WTC11 (cell line): ENCODE measurements at regions not wholly inside any gene's neighbourhood (a gene's known extent, or its start where the extent isn't known, plus 50 kb on each side); places are given as distances from the start of the nearest gene placed in this dataset.

Experiments used
- ATAC-seq: fragments of 200-7000 bp; cut with Tn5 transposase; 2 replicates; pipeline ENCODE4 v1.10.0; 2021; ENCODE audit warnings: mild to moderate bottlenecking, moderate library complexity
- CTCF ChIA-PET: fragments of 300-600 bp; sonication (Branson Sonifier 250); formaldehyde crosslinking; loops from one replicate; lab custom pipeline; 2021; ENCODE audit warnings: antibody characterized with exemption; lab: Charles Lee
- POLR2A ChIA-PET: fragments of 350-600 bp; sonication (Branson Sonifier 250); formaldehyde crosslinking; loops from one replicate; lab custom pipeline; 2021; ENCODE audit warnings: antibody characterized with exemption; lab: Charles Lee
- DNase-seq: peaks from one replicate; pipeline ENCODE4 v3.0.0; 2021; ENCODE audit warnings: low spot score
- H3K27ac Mint-ChIP-seq: 2 replicates; pipeline ENCODE4 v1.8.0; 2021; ENCODE audit warnings: mixed read lengths
- H3K27me3 Mint-ChIP-seq: 2 replicates; pipeline ENCODE4 v1.8.0; 2021; ENCODE audit warnings: low read depth, mild to moderate bottlenecking, moderate library complexity, mixed read lengths
- H3K36me3 Mint-ChIP-seq: 2 replicates; pipeline ENCODE4 v1.8.0; 2021; ENCODE audit warnings: mixed read lengths
- H3K4me1 Mint-ChIP-seq: 2 replicates; pipeline ENCODE4 v1.8.0; 2022; ENCODE audit warnings: mixed read lengths
- H3K4me3 Mint-ChIP-seq: 2 replicates; pipeline ENCODE4 v1.8.0; 2021; ENCODE audit warnings: mild to moderate bottlenecking, moderate library complexity, mixed read lengths
- H3K9me3 Mint-ChIP-seq: 2 replicates; pipeline ENCODE4 v1.8.0; 2021; ENCODE audit warnings: mixed read lengths
- AFF4 ChIP-seq: sonication (generic); formaldehyde crosslinking; IDR thresholded peaks from 2 replicates; pipeline ENCODE4 v1.8.1; 2023; ENCODE audit warnings: mild to moderate bottlenecking, missing genetic modification reagents, borderline replicate concordance
- AR ChIP-seq: fragments of 250-450 bp; sonication (Bioruptor Pico); IDR thresholded peaks from 2 replicates; pipeline ENCODE4 v1.9.0; 2021; ENCODE audit warnings: mild to moderate bottlenecking
- FOXP1 ChIP-seq: sonication (generic); formaldehyde crosslinking; IDR thresholded peaks from 2 replicates; pipeline ENCODE4 v1.8.0; 2022; ENCODE audit warnings: missing genetic modification reagents, mild to moderate bottlenecking, moderate library complexity, borderline replicate concordance
- GTF2I ChIP-seq: fragments of 250-450 bp; sonication (Bioruptor Pico); conservative IDR thresholded peaks from 2 replicates; pipeline ENCODE4 v1.4.0; 2021; ENCODE audit warnings: mild to moderate bottlenecking
- MLX ChIP-seq: sonication (generic); formaldehyde crosslinking; IDR thresholded peaks from 2 replicates; pipeline ENCODE4 v1.8.1; 2023; ENCODE audit warnings: mild to moderate bottlenecking, missing genetic modification reagents, moderate library complexity
- MXD4 ChIP-seq: fragments of 250-450 bp; sonication (Bioruptor Pico); IDR thresholded peaks from 2 replicates; pipeline ENCODE4 v1.8.0; 2021; ENCODE audit warnings: mild to moderate bottlenecking, moderate library complexity, borderline replicate concordance
- NFYB ChIP-seq: sonication (generic); formaldehyde crosslinking; conservative IDR thresholded peaks from 2 replicates; pipeline ENCODE4 v1.8.0; 2022; ENCODE audit warnings: low read depth, missing genetic modification reagents
- NR1H2 ChIP-seq: sonication (generic); formaldehyde crosslinking; IDR thresholded peaks from 2 replicates; pipeline ENCODE4 v1.9.0; 2021; ENCODE audit warnings: mild to moderate bottlenecking, moderate library complexity, missing genetic modification reagents
- NR3C1 ChIP-seq: sonication (generic); formaldehyde crosslinking; conservative IDR thresholded peaks from 2 replicates; pipeline ENCODE4 v1.8.1; 2023; ENCODE audit warnings: low read depth, mild to moderate bottlenecking, missing genetic modification reagents
- OVOL2 ChIP-seq: fragments of 250-450 bp; sonication (Bioruptor Pico); IDR thresholded peaks from 2 replicates; pipeline ENCODE4 v1.9.0; 2021; ENCODE audit warnings: mild to moderate bottlenecking, borderline replicate concordance
- TP53 ChIP-seq: sonication (generic); formaldehyde crosslinking; IDR thresholded peaks from 2 replicates; pipeline ENCODE4 v1.8.1; 2023; ENCODE audit warnings: mild to moderate bottlenecking, missing genetic modification reagents
- USF2 ChIP-seq: sonication (generic); formaldehyde crosslinking; IDR thresholded peaks from 2 replicates; pipeline ENCODE4 v1.8.1; 2023; ENCODE audit warnings: mild to moderate bottlenecking, missing genetic modification reagents, moderate library complexity
- ZBTB43 ChIP-seq: sonication (generic); formaldehyde crosslinking; IDR thresholded peaks from 2 replicates; pipeline ENCODE4 v1.8.1; 2023; ENCODE audit warnings: mild to moderate bottlenecking, missing genetic modification reagents
- ZNF138 ChIP-seq: sonication (generic); formaldehyde crosslinking; conservative IDR thresholded peaks from 2 replicates; pipeline ENCODE4 v1.8.1; 2022; ENCODE audit warnings: mild to moderate bottlenecking, moderate library complexity, missing genetic modification reagents
- ZNF219 ChIP-seq: sonication (generic); formaldehyde crosslinking; IDR thresholded peaks from 2 replicates; pipeline ENCODE4 v1.8.0; 2023; ENCODE audit warnings: missing genetic modification reagents, mild to moderate bottlenecking, borderline replicate concordance
- ZNF232 ChIP-seq: sonication (generic); formaldehyde crosslinking; IDR thresholded peaks from 2 replicates; pipeline ENCODE4 v1.8.0; 2022; ENCODE audit warnings: mild to moderate bottlenecking, missing genetic modification reagents
- ZNF317 ChIP-seq: sonication (generic); formaldehyde crosslinking; IDR thresholded peaks from 2 replicates; pipeline ENCODE4 v1.8.1; 2023; ENCODE audit warnings: low read depth, mild to moderate bottlenecking, moderate library complexity, missing genetic modification reagents, borderline replicate concordance
- ZNF396 ChIP-seq: fragments of 250-450 bp; sonication (Bioruptor Pico); IDR thresholded peaks from 2 replicates; pipeline ENCODE4 v1.8.0; 2021; ENCODE audit warnings: mild to moderate bottlenecking, moderate library complexity, borderline replicate concordance
- ZNF423 ChIP-seq: fragments of 250-450 bp; sonication (Bioruptor Pico); IDR thresholded peaks from 2 replicates; pipeline ENCODE4 v2.1.2; 2022; ENCODE audit warnings: mild to moderate bottlenecking, moderate library complexity
- ZNF671 ChIP-seq: fragments of 250-450 bp; sonication (Bioruptor Pico); IDR thresholded peaks from 2 replicates; pipeline ENCODE4 v1.8.0; 2021; ENCODE audit warnings: mild to moderate bottlenecking
- TF ChIP-seq, protein P1 (sequence below): sonication (generic); formaldehyde crosslinking; IDR thresholded peaks from 2 replicates; pipeline ENCODE4 v1.8.1; 2023; ENCODE audit warnings: mild to moderate bottlenecking, moderate library complexity, missing genetic modification reagents

DNA sequence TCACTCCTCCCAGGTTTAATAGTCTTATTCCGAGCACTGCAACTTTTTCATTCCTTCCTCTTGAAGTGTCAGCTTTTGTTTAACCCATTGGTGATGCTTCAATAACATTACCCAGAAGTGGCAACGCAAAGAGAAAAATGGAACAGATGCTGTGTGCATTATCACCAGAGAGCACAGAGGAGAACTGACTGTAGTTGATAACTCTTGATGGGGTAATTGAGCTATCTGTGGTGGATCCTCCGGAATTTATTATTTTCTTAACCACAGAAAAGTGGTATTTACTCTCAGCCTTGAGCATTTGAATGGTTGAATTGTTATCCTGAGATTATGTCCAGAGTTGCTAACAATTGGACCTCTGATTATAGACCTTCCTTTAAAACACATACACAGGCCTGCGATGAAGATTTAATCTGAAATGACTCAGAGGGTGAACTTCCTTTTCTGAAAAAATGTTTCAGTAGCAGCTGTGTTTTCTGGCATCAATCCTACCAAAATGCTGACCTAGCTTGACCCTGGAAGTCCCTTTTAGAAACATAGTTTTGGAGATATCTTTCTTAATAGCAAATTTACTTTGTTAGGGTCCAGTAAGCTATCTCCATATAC, 1584.4 kb upstream of the LRRTM3 start:
- H3K9me3 Mint-ChIP-seq, result no peaks in the 10 kb centered on the region
- H3K36me3 Mint-ChIP-seq, result no peaks in the 10 kb centered on the region
- no peak for TF ChIP-seq ZNF423 (CRISPR knock-in tag)
- no peak for TF ChIP-seq ZNF138 (CRISPR knock-in tag)
- no peaks in the 10 kb centered on the region for H3K27me3 Mint-ChIP-seq
- CTCF ChIA-PET, result no interaction called here
- H3K4me1 Mint-ChIP-seq, result no peaks in the 10 kb centered on the region
- ATAC-seq (no peak), DNase-seq (no peak)
- POLR2A ChIA-PET, result no interaction called here
- H3K4me3 Mint-ChIP-seq, result no peak overlapping the region
- H3K27ac Mint-ChIP-seq, result no peak overlapping the region

GRCh38 chr10:65342245-65342644, 1583.6 kb upstream of the LRRTM3 start:
- no peak overlapping the region for H3K4me3 Mint-ChIP-seq

GRCh38 chr10:65346466-65346865, 1579.4 kb upstream of the LRRTM3 start:
- no peak for DNase-seq
- Mint-ChIP-seq H3K36me3 (peaks cover 5% of the 10 kb centered on the region; the same call in 1 of the 2 replicates), H3K9me3 (peaks cover 6% of the 10 kb centered on the region), H3K4me1 (peaks cover 6% of the 10 kb centered on the region), H3K4me3 (no peak overlapping the region), H3K27me3 (no peaks in the 10 kb centered on the region), H3K27ac (no peak overlapping the region)
- CTCF ChIA-PET, result no interaction called here
- no peak for ATAC-seq
- POLR2A ChIA-PET, result interaction anchor here (0.6 kb wide), 1 partner anchor 21 kb away, joined by 5 read pairs; no protein-coding TSS in a partner anchor
- TF ChIP-seq ZNF396 (no peak), ZNF219 (no peak), TP53 (no peak), GTF2I (CRISPR knock-in tag) (no peak), ZBTB43 (CRISPR knock-in tag) (no peak), ZNF232 (no peak), NR3C1 (CRISPR knock-in tag) (no peak), ZNF671 (no peak), NR1H2 (CRISPR knock-in tag) (no peak), AFF4 (CRISPR knock-in tag) (no peak), OVOL2 (no peak), FOXP1 (no peak), USF2 (CRISPR knock-in tag) (no peak), MLX (CRISPR knock-in tag) (no peak), NFYB (CRISPR knock-in tag) (no peak), AR (CRISPR knock-in tag) (no peak), MXD4 (CRISPR knock-in tag) (no peak)
- TF ChIP-seq, protein P1, sequence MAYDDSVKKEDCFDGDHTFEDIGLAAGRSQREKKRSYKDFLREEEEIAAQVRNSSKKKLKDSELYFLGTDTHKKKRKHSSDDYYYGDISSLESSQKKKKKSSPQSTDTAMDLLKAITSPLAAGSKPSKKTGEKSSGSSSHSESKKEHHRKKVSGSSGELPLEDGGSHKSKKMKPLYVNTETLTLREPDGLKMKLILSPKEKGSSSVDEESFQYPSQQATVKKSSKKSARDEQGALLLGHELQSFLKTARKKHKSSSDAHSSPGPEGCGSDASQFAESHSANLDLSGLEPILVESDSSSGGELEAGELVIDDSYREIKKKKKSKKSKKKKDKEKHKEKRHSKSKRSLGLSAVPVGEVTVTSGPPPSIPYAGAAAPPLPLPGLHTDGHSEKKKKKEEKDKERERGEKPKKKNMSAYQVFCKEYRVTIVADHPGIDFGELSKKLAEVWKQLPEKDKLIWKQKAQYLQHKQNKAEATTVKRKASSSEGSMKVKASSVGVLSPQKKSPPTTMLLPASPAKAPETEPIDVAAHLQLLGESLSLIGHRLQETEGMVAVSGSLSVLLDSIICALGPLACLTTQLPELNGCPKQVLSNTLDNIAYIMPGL (CRISPR knock-in tag), result no peak

More at GRCh38 chr10:65342245-65342644, 1583.6 kb upstream of the LRRTM3 start:
- no peak for DNase-seq
- Mint-ChIP-seq H3K36me3 (no peaks in the 10 kb centered on the region), H3K27ac (no peak overlapping the region), H3K9me3 (no peaks in the 10 kb centered on the region), H3K4me1 (no peaks in the 10 kb centered on the region), H3K27me3 (no peaks in the 10 kb centered on the region)
- TF ChIP-seq MXD4 (CRISPR knock-in tag) (no peak), ZNF317 (CRISPR knock-in tag) (no peak)
- ChIA-PET CTCF (no interaction called here), POLR2A (no interaction called here)
- no peak for ATAC-seq
